ENCODE measurements at regions not wholly inside any gene's neighbourhood (a gene's known extent, or its start where the extent isn't known, plus 50 kb on each side); places are given as distances from the start of the nearest gene placed in this dataset.

DNA sequence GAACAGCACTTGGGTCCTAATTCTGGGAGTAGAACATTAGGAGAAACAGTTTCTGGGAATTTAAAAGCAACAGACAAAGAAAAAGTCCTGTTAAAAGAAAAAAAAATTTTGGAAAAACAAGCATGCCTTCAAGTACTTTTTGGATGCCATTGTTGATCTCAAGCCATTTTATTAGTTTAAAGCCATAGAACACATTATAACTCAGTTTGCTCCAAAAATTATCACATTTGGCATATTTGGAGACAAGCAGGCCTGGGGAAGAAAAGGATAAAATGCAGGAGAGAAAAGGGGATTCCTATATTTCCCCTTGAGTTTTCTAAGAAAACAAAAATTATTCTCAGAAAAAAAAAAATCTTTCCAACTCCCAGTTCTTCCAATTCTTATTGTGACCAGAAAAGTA lies 146.8 kb downstream of the TENT5C start:
- TF ChIP-seq ZBTB26 (tag by site-specific recombination; optimal IDR thresholded peaks at IDR 0.05): no peak
- TF ChIP-seq CTCF (tag by site-specific recombination; IDR thresholded peaks at IDR 0.05): no peak
- TF ChIP-seq FEZF1 (tag by site-specific recombination; IDR thresholded peaks at IDR 0.05): no peak
- TF ChIP-seq SALL2 (tag by site-specific recombination; IDR thresholded peaks at IDR 0.05; ENCODE audit: borderline replicate concordance): no peak
- TF ChIP-seq SP2 (tag by site-specific recombination; IDR thresholded peaks at IDR 0.05): no peak
- no peak for TF ChIP-seq ZBTB8A (tag by site-specific recombination; IDR thresholded peaks at IDR 0.05)
- no peak for TF ChIP-seq ZNF837 (tag by site-specific recombination; IDR thresholded peaks at IDR 0.05)
- no peak for TF ChIP-seq ZNF530 (tag by site-specific recombination; IDR thresholded peaks at IDR 0.05; ENCODE audit: low read depth)
- no peak for TF ChIP-seq ZNF16 (tag by site-specific recombination; IDR thresholded peaks at IDR 0.05; ENCODE audit: low read depth)
- TF ChIP-seq PRDM1 (tag by site-specific recombination; IDR thresholded peaks at IDR 0.05): no peak

All from HEK293 (cell line).